ENCODE measurements at regions not wholly inside any gene's neighbourhood (a gene's known extent, or its start where the extent isn't known, plus 50 kb on each side); places are given as distances from the start of the nearest gene placed in this dataset.

GRCh38 chrX:109283870-109284269, 198.0 kb downstream of the GUCY2F start:
- CTCF ChIA-PET: no interaction called here
- H3K9me3 ChIP-seq: no peaks in the 10 kb centered on the region
- POLR2A ChIA-PET: no interaction called here
- Mint-ChIP-seq H3K27ac (ENCODE audit: unreplicated experiment) (no peak overlapping the region), H3K27me3 (ENCODE audit: insufficient read depth, unreplicated experiment) (peaks cover 4% of the 10 kb centered on the region), H3K36me3 (ENCODE audit: insufficient read depth, unreplicated experiment) (no peaks in the 10 kb centered on the region), H3K9me3 (ENCODE audit: unreplicated experiment) (no peaks in the 10 kb centered on the region), H3K4me3 (ENCODE audit: unreplicated experiment) (no peak overlapping the region), H3K4me1 (ENCODE audit: low read depth, unreplicated experiment) (no peaks in the 10 kb centered on the region)
- no TSS peak for BruUV-seq (replicated peaks)
- no peaks in the 10 kb centered on the region for H3K4me1 ChIP-seq
- no peak for TF ChIP-seq CTCF (IDR thresholded peaks at IDR 0.05; ENCODE audit: insufficient read depth in 1 of 2, low read depth in 1 of 2, low read length in 1 of 2, severe bottlenecking in 1 of 2, unreplicated experiment in 1 of 2)
- intact Hi-C loops (cut with micrococcal nuclease; ENCODE audit: unreplicated experiment): no loop called here
- H3K36me3 ChIP-seq (ENCODE audit: control insufficient read depth, insufficient read depth, low read length): no peaks in the 10 kb centered on the region
- DNase-seq: no peak
- no peaks in the 10 kb centered on the region for H3K27me3 ChIP-seq (replicated peaks; ENCODE audit: control insufficient read depth, insufficient read depth, low read length)
- no peak overlapping the region for H3K4me3 ChIP-seq (ENCODE audit: low read depth, low read length)

- Mint-ChIP-seq H3K4me1 (ENCODE audit: low read depth, unreplicated experiment) (no peaks in the 10 kb centered on the region), H3K9me3 (ENCODE audit: unreplicated experiment) (no peaks in the 10 kb centered on the region), H3K4me3 (ENCODE audit: unreplicated experiment) (no peak overlapping the region), H3K27ac (ENCODE audit: unreplicated experiment) (no peak overlapping the region), H3K36me3 (ENCODE audit: insufficient read depth, unreplicated experiment) (no peaks in the 10 kb centered on the region), H3K27me3 (ENCODE audit: insufficient read depth, unreplicated experiment) (peaks cover 4% of the 10 kb centered on the region)
- Histone ChIP-seq H3K9me3 (no peaks in the 10 kb centered on the region), H3K36me3 (ENCODE audit: control insufficient read depth, insufficient read depth, low read length) (no peaks in the 10 kb centered on the region), H3K4me1 (no peaks in the 10 kb centered on the region), H3K4me3 (ENCODE audit: low read depth, low read length) (no peak overlapping the region), H3K27me3 (replicated peaks; ENCODE audit: control insufficient read depth, insufficient read depth, low read length) (no peaks in the 10 kb centered on the region)
- no peak for TF ChIP-seq CTCF (IDR thresholded peaks at IDR 0.05; ENCODE audit: insufficient read depth in 1 of 2, low read depth in 1 of 2, low read length in 1 of 2, severe bottlenecking in 1 of 2, unreplicated experiment in 1 of 2)
- no TSS peak for BruUV-seq (replicated peaks)
- ChIA-PET POLR2A (no interaction called here), CTCF (no interaction called here)
- intact Hi-C loops (cut with micrococcal nuclease; ENCODE audit: unreplicated experiment): no loop called here
- DNase-seq: no peak
Observed at GRCh38 chrX:109281483-109282275, 200.2 kb downstream of the GUCY2F start.

- no peaks in the 10 kb centered on the region for H3K9me3 ChIP-seq
- H3K4me1 ChIP-seq: no peaks in the 10 kb centered on the region
- Mint-ChIP-seq H3K9me3 (ENCODE audit: unreplicated experiment) (no peaks in the 10 kb centered on the region), H3K4me1 (ENCODE audit: low read depth, unreplicated experiment) (no peaks in the 10 kb centered on the region), H3K4me3 (ENCODE audit: unreplicated experiment) (no peak overlapping the region), H3K36me3 (ENCODE audit: insufficient read depth, unreplicated experiment) (no peaks in the 10 kb centered on the region), H3K27ac (ENCODE audit: unreplicated experiment) (no peak overlapping the region), H3K27me3 (ENCODE audit: insufficient read depth, unreplicated experiment) (peaks cover 4% of the 10 kb centered on the region)
- DNase-seq: no peak
- no TSS peak for BruUV-seq (replicated peaks)
- H3K36me3 ChIP-seq (ENCODE audit: control insufficient read depth, insufficient read depth, low read length): no peaks in the 10 kb centered on the region
- ChIA-PET POLR2A (no interaction called here), CTCF (no interaction called here)
- H3K4me3 ChIP-seq (ENCODE audit: low read depth, low read length): no peak overlapping the region
- intact Hi-C loops (cut with micrococcal nuclease; ENCODE audit: unreplicated experiment): no loop called here
- H3K27me3 ChIP-seq (replicated peaks; ENCODE audit: control insufficient read depth, insufficient read depth, low read length): no peaks in the 10 kb centered on the region
- no peak for TF ChIP-seq CTCF (IDR thresholded peaks at IDR 0.05; ENCODE audit: insufficient read depth in 1 of 2, low read depth in 1 of 2, low read length in 1 of 2, severe bottlenecking in 1 of 2, unreplicated experiment in 1 of 2)
Observed at GRCh38 chrX:109274806-109275205, 207.1 kb downstream of the GUCY2F start.

Measured in Caco-2 (cell line).